ENCODE measurements at regions not wholly inside any gene's neighbourhood (a gene's known extent, or its start where the extent isn't known, plus 50 kb on each side); places are given as distances from the start of the nearest gene placed in this dataset.

GRCh38 chr17:79342376-79342775 is 267.8 kb downstream of the ENGASE start:
- Histone ChIP-seq H3K9me3 (ENCODE audit: control insufficient read depth, insufficient read depth, low read depth, low read length) (no peaks in the 10 kb centered on the region), H3K4me1 (ENCODE audit: control insufficient read depth, insufficient read depth, low read length) (no peaks in the 10 kb centered on the region), H3K36me3 (ENCODE audit: control insufficient read depth, insufficient read depth, low read length) (no peaks in the 10 kb centered on the region), H3K4me3 (ENCODE audit: low read depth in 2 of 2, low read length in 2 of 2) (no peak overlapping the region), H3K27me3 (ENCODE audit: control insufficient read depth, insufficient read depth, low read length) (peaks cover 62% of the 10 kb centered on the region), H3K27ac (ENCODE audit: low read length) (no peak overlapping the region)
- ATAC-seq (no peak), DNase-seq (ENCODE audit: low read depth, low spot score) (no peak)
- intact Hi-C loops (cut with micrococcal nuclease; ENCODE audit: unreplicated experiment) = no loop called here
- in situ Hi-C loops (cut with HindIII; ENCODE audit: low pct_unique_long_range_greater_than_20kb, low sequenced_read_pairs) = no loop called here
- TF ChIP-seq TCF7L2 (IDR thresholded peaks at IDR 0.05; ENCODE audit: low read depth, low read length) (no peak), SIN3A (IDR thresholded peaks at IDR 0.05; ENCODE audit: borderline replicate concordance, insufficient read depth, low read depth, low read length) (no peak), POLR2AphosphoS5 (IDR thresholded peaks at IDR 0.05; ENCODE audit: low read depth, low read length) (no peak), REST (IDR thresholded peaks at IDR 0.05; ENCODE audit: insufficient read depth in 1 of 2, low read depth in 2 of 2, low read length in 1 of 2) (no peak), CTCF (IDR thresholded peaks at IDR 0.05) (no peak)
- no TSS peak for BruUV-seq (replicated peaks)
- POLR2A ChIA-PET = interaction anchor here (0.6 kb wide), 1 partner anchor 298 kb away, joined by 4 read pairs; no protein-coding TSS in a partner anchor
- CTCF ChIA-PET = no interaction called here

- no peak overlapping the region for H3K27ac ChIP-seq (ENCODE audit: low read length)
- in situ Hi-C loops (cut with HindIII; ENCODE audit: low pct_unique_long_range_greater_than_20kb, low sequenced_read_pairs) (no loop called here), intact Hi-C loops (cut with micrococcal nuclease; ENCODE audit: unreplicated experiment) (no loop called here)
- CTCF ChIA-PET = no interaction called here
- BruUV-seq (replicated peaks) = no TSS peak
- H3K36me3 ChIP-seq (ENCODE audit: control insufficient read depth, insufficient read depth, low read length) = no peaks in the 10 kb centered on the region
- H3K4me3 ChIP-seq (ENCODE audit: low read depth in 2 of 2, low read length in 2 of 2) = no peak overlapping the region
- ATAC-seq = no peak
- POLR2A ChIA-PET = interaction anchor here (0.6 kb wide), 1 partner anchor 299 kb away, joined by 4 read pairs; no protein-coding TSS in a partner anchor
- no peaks in the 10 kb centered on the region for H3K4me1 ChIP-seq (ENCODE audit: control insufficient read depth, insufficient read depth, low read length)
- H3K27me3 ChIP-seq (ENCODE audit: control insufficient read depth, insufficient read depth, low read length) = peaks cover 57% of the 10 kb centered on the region
- H3K9me3 ChIP-seq (ENCODE audit: control insufficient read depth, insufficient read depth, low read depth, low read length) = no peaks in the 10 kb centered on the region
- TF ChIP-seq POLR2AphosphoS5 (IDR thresholded peaks at IDR 0.05; ENCODE audit: low read depth, low read length) = no peak
- no peak for TF ChIP-seq CTCF (IDR thresholded peaks at IDR 0.05)
- TF ChIP-seq TCF7L2 (IDR thresholded peaks at IDR 0.05; ENCODE audit: low read depth, low read length) = no peak
- no peak for TF ChIP-seq REST (IDR thresholded peaks at IDR 0.05; ENCODE audit: insufficient read depth in 1 of 2, low read depth in 2 of 2, low read length in 1 of 2)
- no peak for TF ChIP-seq SIN3A (IDR thresholded peaks at IDR 0.05; ENCODE audit: borderline replicate concordance, insufficient read depth, low read depth, low read length)
- no peak for DNase-seq (ENCODE audit: low read depth, low spot score)
Observed at GRCh38 chr17:79341816-79342215, 267.2 kb downstream of the ENGASE start.
